Neural progenitor cell (in vitro differentiated cells): ENCODE measurements at regions not wholly inside any gene's neighbourhood (a gene's known extent, or its start where the extent isn't known, plus 50 kb on each side); places are given as distances from the start of the nearest gene placed in this dataset.

ENCODE experiments used
- DNase-seq: peaks from one replicate; pipeline ENCODE4 v3.0.0-alpha.2; 2016; ENCODE audit warnings: low spot score
- H2AFZ ChIP-seq: fragments of 200-600 bp; sonication (generic); replicated peaks from 2 replicates; pipeline ENCODE4 v1.6.1; 2016; ENCODE audit warnings: antibody characterized with exemption
- H3F3A ChIP-seq: fragments of 200-600 bp; sonication (generic); 2 replicates; pipeline ENCODE4 v1.6.1; 2016; ENCODE audit warnings: antibody characterized with exemption, low read depth
- H3K27ac ChIP-seq: fragments of 200-600 bp; sonication (generic); 2 replicates; pipeline ENCODE4 v1.5.1; 2016; ENCODE audit warnings: mild to moderate bottlenecking
- H3K27me3 ChIP-seq: fragments of 200-600 bp; sonication (generic); 2 replicates; pipeline ENCODE4 v1.6.1; 2016; ENCODE audit warnings: mild to moderate bottlenecking, moderate library complexity
- H3K36me3 ChIP-seq: fragments of 200-600 bp; sonication (generic); 2 replicates; pipeline ENCODE4 v1.5.1; 2016
- H3K4me1 ChIP-seq: fragments of 200-600 bp; sonication (generic); 2 replicates; pipeline ENCODE4 v1.6.1; 2016; ENCODE audit warnings: mixed run types
- H3K4me2 ChIP-seq: fragments of 200-600 bp; sonication (generic); 2 replicates; pipeline ENCODE4 v1.6.1; 2016
- H3K4me3 ChIP-seq: fragments of 200-600 bp; sonication (generic); 2 replicates; pipeline ENCODE4 v1.5.1; 2016
- H3K79me2 ChIP-seq: fragments of 200-600 bp; sonication (generic); 2 replicates; pipeline ENCODE4 v1.6.1; 2016; ENCODE audit warnings: low read depth
- H3K9ac ChIP-seq: fragments of 200-600 bp; sonication (generic); 2 replicates; pipeline ENCODE4 v1.6.1; 2016
- H3K9me3 ChIP-seq: fragments of 200-600 bp; sonication (generic); 2 replicates; pipeline ENCODE4 v1.5.1; 2016; ENCODE audit warnings: low read depth
- H4K20me1 ChIP-seq: fragments of 200-600 bp; sonication (generic); 2 replicates; pipeline ENCODE4 v1.6.1; 2016; ENCODE audit warnings: low read depth
- H3K27ac Mint-ChIP-seq: 3 replicates; pipeline ENCODE4 v1.8.0; 2021; ENCODE audit warnings: mixed read lengths
- H3K27me3 Mint-ChIP-seq: 2 replicates; pipeline ENCODE4 v1.8.0; 2022; ENCODE audit warnings: low read depth, mild to moderate bottlenecking, inconsistent platforms, moderate library complexity, mixed read lengths; ENCODE audit not compliant: insufficient read depth
- H3K36me3 Mint-ChIP-seq: 3 replicates; pipeline ENCODE4 v1.8.0; 2021; ENCODE audit warnings: mixed read lengths
- H3K4me1 Mint-ChIP-seq: 3 replicates; pipeline ENCODE4 v1.8.0; 2021; ENCODE audit warnings: mixed read lengths
- H3K4me3 Mint-ChIP-seq: 3 replicates; pipeline ENCODE4 v1.8.0; 2021; ENCODE audit warnings: mild to moderate bottlenecking, moderate library complexity, mixed read lengths
- H3K9me3 Mint-ChIP-seq: 3 replicates; pipeline ENCODE4 v1.8.0; 2020; ENCODE audit warnings: mixed read lengths
- EZH2 ChIP-seq: fragments of 200-600 bp; sonication (generic); IDR thresholded peaks from 2 replicates; pipeline ENCODE4 v1.6.1; 2017; ENCODE audit warnings: antibody characterized with exemption, mild to moderate bottlenecking, moderate library complexity
- EZH2phosphoT487 ChIP-seq: fragments of 200-600 bp; sonication (generic); IDR thresholded peaks from 2 replicates; pipeline ENCODE4 v1.6.1; 2017; ENCODE audit warnings: antibody characterized with exemption
- TF ChIP-seq, protein P1 (sequence below): fragments of 200-600 bp; sonication (generic); IDR thresholded peaks from 2 replicates; pipeline ENCODE4 v1.5.1; 2017; ENCODE audit warnings: antibody characterized with exemption, mild to moderate bottlenecking

DNA sequence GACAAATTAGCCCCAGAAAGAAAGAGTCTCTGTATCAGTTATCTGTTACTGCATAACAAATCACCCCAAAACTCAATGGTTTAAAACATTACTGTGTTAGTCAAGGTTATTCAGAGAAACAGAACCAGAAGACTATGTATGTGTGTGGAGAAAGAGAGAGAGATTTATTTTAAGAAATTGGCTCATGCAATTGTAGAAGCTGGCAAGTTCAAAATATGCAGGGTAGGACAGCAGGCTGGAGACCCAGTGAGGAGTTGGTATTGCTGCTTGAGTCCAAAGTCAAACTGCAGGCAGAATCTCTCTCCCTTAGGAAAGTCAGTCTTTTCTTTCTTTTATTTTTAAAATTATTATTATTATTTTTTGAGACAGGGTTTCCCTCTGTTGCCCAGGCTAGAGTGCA lies 50.2 kb upstream of the TNR start:
- Histone ChIP-seq H3K27ac (no peak overlapping the region), H4K20me1 (no peaks in the 10 kb centered on the region), H3K36me3 (no peaks in the 10 kb centered on the region), H3K9me3 (no peaks in the 10 kb centered on the region), H3K4me2 (no peak overlapping the region), H3K9ac (no peak overlapping the region), H3K4me3 (no peak overlapping the region), H3K4me1 (peaks cover 5% of the 10 kb centered on the region), H3F3A (no peaks in the 10 kb centered on the region), H3K27me3 (no peaks in the 10 kb centered on the region), H2AFZ (no peak overlapping the region), H3K79me2 (no peaks in the 10 kb centered on the region)
- Mint-ChIP-seq H3K36me3 (no peaks in the 10 kb centered on the region), H3K4me3 (no peak overlapping the region), H3K27me3 (no peaks in the 10 kb centered on the region), H3K4me1 (no peaks in the 10 kb centered on the region), H3K27ac (no peak overlapping the region), H3K9me3 (no peaks in the 10 kb centered on the region)
- TF ChIP-seq EZH2phosphoT487 (no peak), EZH2 (no peak)
- TF ChIP-seq, protein P1, sequence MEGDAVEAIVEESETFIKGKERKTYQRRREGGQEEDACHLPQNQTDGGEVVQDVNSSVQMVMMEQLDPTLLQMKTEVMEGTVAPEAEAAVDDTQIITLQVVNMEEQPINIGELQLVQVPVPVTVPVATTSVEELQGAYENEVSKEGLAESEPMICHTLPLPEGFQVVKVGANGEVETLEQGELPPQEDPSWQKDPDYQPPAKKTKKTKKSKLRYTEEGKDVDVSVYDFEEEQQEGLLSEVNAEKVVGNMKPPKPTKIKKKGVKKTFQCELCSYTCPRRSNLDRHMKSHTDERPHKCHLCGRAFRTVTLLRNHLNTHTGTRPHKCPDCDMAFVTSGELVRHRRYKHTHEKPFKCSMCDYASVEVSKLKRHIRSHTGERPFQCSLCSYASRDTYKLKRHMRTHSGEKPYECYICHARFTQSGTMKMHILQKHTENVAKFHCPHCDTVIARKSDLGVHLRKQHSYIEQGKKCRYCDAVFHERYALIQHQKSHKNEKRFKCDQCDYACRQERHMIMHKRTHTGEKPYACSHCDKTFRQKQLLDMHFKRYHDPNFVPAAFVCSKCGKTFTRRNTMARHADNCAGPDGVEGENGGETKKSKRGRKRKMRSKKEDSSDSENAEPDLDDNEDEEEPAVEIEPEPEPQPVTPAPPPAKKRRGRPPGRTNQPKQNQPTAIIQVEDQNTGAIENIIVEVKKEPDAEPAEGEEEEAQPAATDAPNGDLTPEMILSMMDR = no peak
- DNase-seq = no peak
